ENCODE measurements at regions not wholly inside any gene's neighbourhood (a gene's known extent, or its start where the extent isn't known, plus 50 kb on each side); places are given as distances from the start of the nearest gene placed in this dataset.

DNA sequence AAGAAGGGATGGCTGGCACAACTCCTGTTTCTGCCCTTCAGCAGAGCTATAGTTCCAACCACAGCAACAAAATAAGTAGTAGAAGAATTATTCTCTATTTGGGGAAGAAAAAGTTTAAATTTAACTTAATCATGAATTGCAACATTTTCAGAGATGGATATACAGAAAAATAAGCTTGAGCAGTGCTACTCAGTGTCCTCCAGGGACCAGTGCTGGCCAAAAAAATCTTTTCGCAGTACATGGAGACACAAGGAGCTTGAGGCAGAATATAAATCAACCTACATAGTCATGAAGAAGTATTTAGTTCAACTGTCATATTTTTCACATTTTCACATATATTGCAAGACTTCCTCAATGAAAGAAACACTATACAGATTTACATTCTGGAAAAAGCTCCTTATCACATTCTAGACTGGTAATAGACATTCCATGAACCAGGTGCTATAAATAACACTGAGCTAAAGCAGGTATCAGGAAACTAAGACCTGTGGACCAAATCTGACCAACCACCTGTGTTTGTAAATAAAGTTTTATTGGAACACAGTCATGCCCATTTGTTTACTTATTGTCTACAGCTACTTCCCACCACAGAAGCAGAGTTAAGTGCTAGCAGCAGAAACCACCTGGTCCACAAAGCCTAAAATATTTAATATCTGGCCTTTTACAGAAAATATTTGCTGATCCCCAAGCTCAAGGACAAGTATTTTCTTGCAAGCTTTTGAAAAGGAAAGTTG lies 101.9 kb downstream of the RGS21 start:
- no peaks in the 10 kb centered on the region for H3K4me1 ChIP-seq (ENCODE audit: control insufficient read depth, insufficient read depth, low read length, unreplicated experiment)
- H3K27ac ChIP-seq (ENCODE audit: low read depth, low read length), result no peak overlapping the region
- H3K36me3 ChIP-seq (ENCODE audit: insufficient read depth, low read length), result no peaks in the 10 kb centered on the region
- H2AFZ ChIP-seq (ENCODE audit: low read length, unreplicated experiment), result no peak overlapping the region
- no peaks in the 10 kb centered on the region for H3K79me2 ChIP-seq (ENCODE audit: control insufficient read depth, insufficient read depth, low read length, unreplicated experiment)
- no peaks in the 10 kb centered on the region for H3K27me3 ChIP-seq (ENCODE audit: insufficient read depth, low read length)
- H3K4me3 ChIP-seq (ENCODE audit: low read depth, low read length), result no peak overlapping the region

- Histone ChIP-seq H3K4me3 (ENCODE audit: low read depth, low read length) (no peak overlapping the region), H3K4me1 (ENCODE audit: control insufficient read depth, insufficient read depth, low read length, unreplicated experiment) (no peaks in the 10 kb centered on the region), H3K36me3 (ENCODE audit: insufficient read depth, low read length) (no peaks in the 10 kb centered on the region), H3K27ac (ENCODE audit: low read depth, low read length) (no peak overlapping the region), H2AFZ (ENCODE audit: low read length, unreplicated experiment) (no peak overlapping the region), H3K27me3 (ENCODE audit: insufficient read depth, low read length) (no peaks in the 10 kb centered on the region), H3K79me2 (ENCODE audit: control insufficient read depth, insufficient read depth, low read length, unreplicated experiment) (no peaks in the 10 kb centered on the region)
Observed at GRCh38 chr1:192430644-192431043, 113.9 kb downstream of the RGS21 start.

DNA sequence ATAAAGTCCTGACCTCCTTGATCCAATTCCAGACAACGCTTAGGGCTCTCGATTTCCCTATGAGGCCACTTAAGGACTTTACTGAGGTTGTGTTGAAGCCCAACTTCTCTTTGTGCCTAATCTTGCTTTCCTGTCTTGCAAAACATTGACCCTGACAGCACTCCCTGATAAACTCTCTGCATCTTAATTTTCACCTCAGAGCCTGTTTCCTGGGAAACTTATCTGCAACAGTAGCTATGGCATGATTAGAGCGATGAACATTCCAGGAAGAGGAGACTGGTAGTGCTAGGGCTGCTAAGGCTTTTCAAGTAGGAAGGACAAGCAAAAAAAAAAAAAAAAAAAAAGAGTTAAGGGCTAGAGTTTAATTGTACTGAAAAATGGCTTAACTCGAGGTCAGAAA lies 118.9 kb downstream of the RGS21 start:
- H3K27me3 ChIP-seq (ENCODE audit: insufficient read depth, low read length), result no peaks in the 10 kb centered on the region
- H3K4me3 ChIP-seq (ENCODE audit: low read depth, low read length), result no peak overlapping the region
- H3K36me3 ChIP-seq (ENCODE audit: insufficient read depth, low read length), result no peaks in the 10 kb centered on the region
- H3K27ac ChIP-seq (ENCODE audit: low read depth, low read length), result no peak overlapping the region
- H2AFZ ChIP-seq (ENCODE audit: low read length, unreplicated experiment), result no peak overlapping the region
- H3K4me1 ChIP-seq (ENCODE audit: control insufficient read depth, insufficient read depth, low read length, unreplicated experiment), result peaks cover 12% of the 10 kb centered on the region
- no peaks in the 10 kb centered on the region for H3K79me2 ChIP-seq (ENCODE audit: control insufficient read depth, insufficient read depth, low read length, unreplicated experiment)

- Histone ChIP-seq H3K79me2 (ENCODE audit: control insufficient read depth, insufficient read depth, low read length, unreplicated experiment) (no peaks in the 10 kb centered on the region), H3K27me3 (ENCODE audit: insufficient read depth, low read length) (no peaks in the 10 kb centered on the region), H2AFZ (ENCODE audit: low read length, unreplicated experiment) (no peak overlapping the region), H3K4me1 (ENCODE audit: control insufficient read depth, insufficient read depth, low read length, unreplicated experiment) (peaks cover 15% of the 10 kb centered on the region), H3K36me3 (ENCODE audit: insufficient read depth, low read length) (no peaks in the 10 kb centered on the region), H3K27ac (ENCODE audit: low read depth, low read length) (no peak overlapping the region), H3K4me3 (ENCODE audit: low read depth, low read length) (no peak overlapping the region)
Observed at GRCh38 chr1:192436441-192437078, 119.8 kb downstream of the RGS21 start.

DNA sequence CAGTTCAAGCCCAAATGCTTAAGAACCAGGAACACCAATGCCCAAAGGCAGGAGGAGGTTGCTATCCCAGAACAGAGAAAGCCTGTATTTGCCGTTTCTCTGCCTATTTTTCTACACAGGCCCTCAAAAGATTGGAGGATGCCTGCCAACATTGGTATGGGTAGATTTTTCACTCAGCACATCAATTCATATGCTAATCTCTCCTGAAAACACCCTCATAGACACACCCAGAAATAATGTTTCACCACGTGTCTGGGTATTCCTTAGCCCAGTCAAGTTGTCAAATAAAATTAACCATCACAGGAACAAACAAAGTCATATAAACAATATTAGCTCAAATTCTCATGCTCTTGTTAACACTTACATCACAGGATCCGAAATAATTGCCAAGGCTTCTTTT lies 121.9 kb downstream of the RGS21 start:
- H3K4me1 ChIP-seq (ENCODE audit: control insufficient read depth, insufficient read depth, low read length, unreplicated experiment), result peaks cover 28% of the 10 kb centered on the region
- no peak overlapping the region for H2AFZ ChIP-seq (ENCODE audit: low read length, unreplicated experiment)
- no peaks in the 10 kb centered on the region for H3K27me3 ChIP-seq (ENCODE audit: insufficient read depth, low read length)
- H3K27ac ChIP-seq (ENCODE audit: low read depth, low read length), result peak overlapping the region; percentile 49
- H3K4me3 ChIP-seq (ENCODE audit: low read depth, low read length), result no peak overlapping the region
- H3K36me3 ChIP-seq (ENCODE audit: insufficient read depth, low read length), result no peaks in the 10 kb centered on the region
- no peaks in the 10 kb centered on the region for H3K79me2 ChIP-seq (ENCODE audit: control insufficient read depth, insufficient read depth, low read length, unreplicated experiment)

- H2AFZ ChIP-seq (ENCODE audit: low read length, unreplicated experiment), result peak overlapping the region; percentile 26
- H3K36me3 ChIP-seq (ENCODE audit: insufficient read depth, low read length), result no peaks in the 10 kb centered on the region
- H3K4me1 ChIP-seq (ENCODE audit: control insufficient read depth, insufficient read depth, low read length, unreplicated experiment), result peaks cover 36% of the 10 kb centered on the region
- H3K4me3 ChIP-seq (ENCODE audit: low read depth, low read length), result no peak overlapping the region
- no peaks in the 10 kb centered on the region for H3K79me2 ChIP-seq (ENCODE audit: control insufficient read depth, insufficient read depth, low read length, unreplicated experiment)
- H3K27me3 ChIP-seq (ENCODE audit: insufficient read depth, low read length), result no peaks in the 10 kb centered on the region
- peak overlapping the region; percentile 49 for H3K27ac ChIP-seq (ENCODE audit: low read depth, low read length)
Observed at GRCh38 chr1:192439373-192440025, 122.7 kb downstream of the RGS21 start.

DNA sequence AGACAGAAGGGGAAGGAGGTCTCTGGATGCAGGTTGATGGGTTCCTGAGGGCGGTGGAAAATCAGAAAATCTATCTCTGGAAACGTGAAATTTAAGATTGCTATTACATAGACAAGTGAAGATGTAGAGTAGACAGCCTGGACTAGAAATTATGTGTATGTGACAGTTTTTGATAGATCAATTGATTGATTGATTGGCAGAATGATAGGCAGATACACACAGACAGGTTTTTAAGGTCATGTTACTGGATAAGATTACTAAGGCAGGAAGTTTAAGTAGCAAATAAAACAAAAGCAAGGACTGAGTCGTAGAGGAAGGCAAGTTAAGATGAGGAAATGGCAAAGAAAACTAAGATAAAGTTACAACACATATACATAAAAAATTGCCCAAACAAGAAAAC lies 124.7 kb downstream of the RGS21 start:
- Histone ChIP-seq H2AFZ (ENCODE audit: low read length, unreplicated experiment) (no peak overlapping the region), H3K36me3 (ENCODE audit: insufficient read depth, low read length) (no peaks in the 10 kb centered on the region), H3K4me3 (ENCODE audit: low read depth, low read length) (no peak overlapping the region), H3K27ac (ENCODE audit: low read depth, low read length) (no peak overlapping the region), H3K4me1 (ENCODE audit: control insufficient read depth, insufficient read depth, low read length, unreplicated experiment) (peaks cover 38% of the 10 kb centered on the region), H3K79me2 (ENCODE audit: control insufficient read depth, insufficient read depth, low read length, unreplicated experiment) (no peaks in the 10 kb centered on the region), H3K27me3 (ENCODE audit: insufficient read depth, low read length) (no peaks in the 10 kb centered on the region)

- Histone ChIP-seq H3K79me2 (ENCODE audit: control insufficient read depth, insufficient read depth, low read length, unreplicated experiment) (no peaks in the 10 kb centered on the region), H3K36me3 (ENCODE audit: insufficient read depth, low read length) (no peaks in the 10 kb centered on the region), H3K4me3 (ENCODE audit: low read depth, low read length) (no peak overlapping the region), H3K4me1 (ENCODE audit: control insufficient read depth, insufficient read depth, low read length, unreplicated experiment) (peaks cover 38% of the 10 kb centered on the region), H2AFZ (ENCODE audit: low read length, unreplicated experiment) (no peak overlapping the region), H3K27me3 (ENCODE audit: insufficient read depth, low read length) (no peaks in the 10 kb centered on the region), H3K27ac (ENCODE audit: low read depth, low read length) (no peak overlapping the region)
Observed at GRCh38 chr1:192442736-192443135, 125.9 kb downstream of the RGS21 start.

DNA sequence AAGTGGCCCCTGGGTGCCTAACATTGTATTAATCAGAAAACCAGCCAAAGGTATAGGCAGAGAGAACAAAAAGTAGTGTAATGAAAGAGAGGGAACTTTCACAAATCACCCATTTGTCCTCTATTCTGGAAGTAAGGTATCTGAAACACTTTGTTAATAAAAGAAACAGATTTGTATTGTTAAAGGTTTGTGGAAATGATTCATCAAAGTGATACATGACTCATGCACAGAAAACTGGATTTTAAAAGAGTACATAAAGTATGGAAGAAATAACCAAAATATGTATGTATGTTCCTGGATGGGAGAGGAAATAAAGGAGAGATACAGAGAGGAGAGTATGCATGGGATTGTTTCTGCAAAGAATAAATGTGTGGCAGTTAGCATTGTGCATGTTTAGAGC lies 126.8 kb downstream of the RGS21 start:
- H3K27me3 ChIP-seq (ENCODE audit: insufficient read depth, low read length), result no peaks in the 10 kb centered on the region
- H3K27ac ChIP-seq (ENCODE audit: low read depth, low read length), result no peak overlapping the region
- H3K36me3 ChIP-seq (ENCODE audit: insufficient read depth, low read length), result no peaks in the 10 kb centered on the region
- H3K79me2 ChIP-seq (ENCODE audit: control insufficient read depth, insufficient read depth, low read length, unreplicated experiment), result no peaks in the 10 kb centered on the region
- H3K4me1 ChIP-seq (ENCODE audit: control insufficient read depth, insufficient read depth, low read length, unreplicated experiment), result peaks cover 37% of the 10 kb centered on the region
- H2AFZ ChIP-seq (ENCODE audit: low read length, unreplicated experiment), result peak overlapping the region; percentile 41
- H3K4me3 ChIP-seq (ENCODE audit: low read depth, low read length), result peak overlapping the region; percentile 26; the same call in 1 of the 2 replicates

DNA sequence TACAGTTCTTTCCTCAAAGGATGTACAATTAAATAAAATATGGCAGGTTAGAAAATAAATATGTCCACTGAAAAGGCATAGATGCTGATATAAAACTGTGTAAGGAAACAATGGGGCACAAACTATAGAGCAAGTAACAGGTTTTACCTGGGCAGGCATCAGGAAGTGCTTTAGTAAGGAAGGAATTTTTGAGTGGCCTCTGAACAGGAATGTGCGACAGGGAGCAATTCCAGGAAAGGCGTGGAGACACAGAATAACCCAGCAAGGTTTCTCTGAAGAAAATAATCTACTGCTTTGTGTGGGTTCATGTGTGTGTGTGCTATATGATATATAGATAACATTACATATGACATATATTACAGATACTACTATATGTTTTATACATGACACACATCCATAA lies 128.4 kb downstream of the RGS21 start:
- Histone ChIP-seq H2AFZ (ENCODE audit: low read length, unreplicated experiment) (no peak overlapping the region), H3K27ac (ENCODE audit: low read depth, low read length) (no peak overlapping the region), H3K79me2 (ENCODE audit: control insufficient read depth, insufficient read depth, low read length, unreplicated experiment) (no peaks in the 10 kb centered on the region), H3K27me3 (ENCODE audit: insufficient read depth, low read length) (no peaks in the 10 kb centered on the region), H3K4me1 (ENCODE audit: control insufficient read depth, insufficient read depth, low read length, unreplicated experiment) (peaks cover 25% of the 10 kb centered on the region), H3K4me3 (ENCODE audit: low read depth, low read length) (no peak overlapping the region), H3K36me3 (ENCODE audit: insufficient read depth, low read length) (no peaks in the 10 kb centered on the region)

Data from ACC112 (cell line).